HEK293 (cell line): ENCODE measurements at regions not wholly inside any gene's neighbourhood (a gene's known extent, or its start where the extent isn't known, plus 50 kb on each side); places are given as distances from the start of the nearest gene placed in this dataset.

Experiments
- TRIM28 ChIP-seq: IDR thresholded peaks from 2 replicates; pipeline ENCODE4 v1.6.1; 2011; ENCODE audit warnings: low read length, control low read depth, borderline replicate concordance
- TF ChIP-seq, protein P1 (sequence below): fragments of 450-650 bp; formaldehyde crosslinking; IDR thresholded peaks from 2 replicates; pipeline ENCODE4 v1.5.1; 2016; ENCODE audit warnings: missing biosample characterization, missing genetic modification characterization
- TF ChIP-seq, protein P2 (sequence below): fragments of 450-650 bp; formaldehyde crosslinking; optimal IDR thresholded peaks from 2 replicates; pipeline ENCODE3; 2016; ENCODE audit warnings: missing biosample characterization, mild to moderate bottlenecking, missing genetic modification characterization
- TF ChIP-seq, protein P3 (sequence below): fragments of 450-650 bp; formaldehyde crosslinking; IDR thresholded peaks from 2 replicates; pipeline ENCODE4 v1.5.1; 2016; ENCODE audit warnings: missing biosample characterization, missing genetic modification characterization
- TF ChIP-seq, protein P4 (sequence below): sonication (generic); formaldehyde crosslinking; IDR thresholded peaks from 2 replicates; pipeline ENCODE4 v1.8.1; 2022; ENCODE audit warnings: mild to moderate bottlenecking, moderate library complexity, missing genetic modification reagents
- TF ChIP-seq, protein P5 (sequence below): IDR thresholded peaks from 2 replicates; pipeline ENCODE4 v1.6.1; 2011; ENCODE audit warnings: mild to moderate bottlenecking, low read depth, low read length, borderline replicate concordance
- TF ChIP-seq, protein P6 (sequence below): fragments of 450-650 bp; formaldehyde crosslinking; IDR thresholded peaks from 2 replicates; pipeline ENCODE4 v1.5.1; 2016; ENCODE audit warnings: missing biosample characterization, missing genetic modification characterization

DNA sequence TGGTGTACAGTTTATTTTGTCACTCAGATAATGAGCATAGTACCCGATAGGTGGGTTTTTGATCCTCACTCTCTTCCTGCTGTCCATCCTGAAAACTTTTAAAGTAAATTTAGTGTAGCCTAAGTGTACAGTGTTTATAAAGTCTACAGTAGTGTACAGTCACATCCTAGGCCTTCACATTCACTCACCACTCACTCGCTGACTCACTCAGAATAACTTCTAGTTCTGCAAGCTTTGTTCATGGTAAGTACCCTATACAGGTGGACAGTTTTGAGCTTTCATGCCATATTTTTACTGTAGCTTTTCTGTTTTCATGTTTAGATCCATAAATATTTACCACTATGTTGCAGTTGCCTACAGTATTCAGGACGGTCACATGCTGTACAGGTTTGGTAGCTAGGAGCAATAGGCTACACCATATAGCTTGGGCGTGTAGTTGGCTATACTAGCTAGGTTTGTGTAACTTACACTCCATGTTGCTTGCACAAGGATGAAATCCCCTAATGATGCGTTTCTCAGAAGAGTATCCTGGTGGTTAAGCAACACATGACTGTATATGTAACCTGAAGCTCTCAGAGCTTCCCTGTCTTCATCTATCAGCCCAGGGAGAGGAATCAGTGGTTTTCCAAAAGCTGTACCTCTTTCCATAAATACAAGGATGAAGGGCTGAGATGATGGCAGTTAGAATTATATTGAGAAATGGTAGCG, 87.6 kb upstream of the SLC25A26 start:
- TF ChIP-seq, protein P1, sequence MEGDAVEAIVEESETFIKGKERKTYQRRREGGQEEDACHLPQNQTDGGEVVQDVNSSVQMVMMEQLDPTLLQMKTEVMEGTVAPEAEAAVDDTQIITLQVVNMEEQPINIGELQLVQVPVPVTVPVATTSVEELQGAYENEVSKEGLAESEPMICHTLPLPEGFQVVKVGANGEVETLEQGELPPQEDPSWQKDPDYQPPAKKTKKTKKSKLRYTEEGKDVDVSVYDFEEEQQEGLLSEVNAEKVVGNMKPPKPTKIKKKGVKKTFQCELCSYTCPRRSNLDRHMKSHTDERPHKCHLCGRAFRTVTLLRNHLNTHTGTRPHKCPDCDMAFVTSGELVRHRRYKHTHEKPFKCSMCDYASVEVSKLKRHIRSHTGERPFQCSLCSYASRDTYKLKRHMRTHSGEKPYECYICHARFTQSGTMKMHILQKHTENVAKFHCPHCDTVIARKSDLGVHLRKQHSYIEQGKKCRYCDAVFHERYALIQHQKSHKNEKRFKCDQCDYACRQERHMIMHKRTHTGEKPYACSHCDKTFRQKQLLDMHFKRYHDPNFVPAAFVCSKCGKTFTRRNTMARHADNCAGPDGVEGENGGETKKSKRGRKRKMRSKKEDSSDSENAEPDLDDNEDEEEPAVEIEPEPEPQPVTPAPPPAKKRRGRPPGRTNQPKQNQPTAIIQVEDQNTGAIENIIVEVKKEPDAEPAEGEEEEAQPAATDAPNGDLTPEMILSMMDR (tag by site-specific recombination), result no peak
- TF ChIP-seq, protein P2, sequence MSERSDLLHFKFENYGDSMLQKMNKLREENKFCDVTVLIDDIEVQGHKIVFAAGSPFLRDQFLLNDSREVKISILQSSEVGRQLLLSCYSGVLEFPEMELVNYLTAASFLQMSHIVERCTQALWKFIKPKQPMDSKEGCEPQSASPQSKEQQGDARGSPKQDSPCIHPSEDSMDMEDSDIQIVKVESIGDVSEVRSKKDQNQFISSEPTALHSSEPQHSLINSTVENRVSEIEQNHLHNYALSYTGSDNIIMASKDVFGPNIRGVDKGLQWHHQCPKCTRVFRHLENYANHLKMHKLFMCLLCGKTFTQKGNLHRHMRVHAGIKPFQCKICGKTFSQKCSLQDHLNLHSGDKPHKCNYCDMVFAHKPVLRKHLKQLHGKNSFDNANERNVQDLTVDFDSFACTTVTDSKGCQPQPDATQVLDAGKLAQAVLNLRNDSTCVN (tag by site-specific recombination), result no peak
- TF ChIP-seq, protein P3, sequence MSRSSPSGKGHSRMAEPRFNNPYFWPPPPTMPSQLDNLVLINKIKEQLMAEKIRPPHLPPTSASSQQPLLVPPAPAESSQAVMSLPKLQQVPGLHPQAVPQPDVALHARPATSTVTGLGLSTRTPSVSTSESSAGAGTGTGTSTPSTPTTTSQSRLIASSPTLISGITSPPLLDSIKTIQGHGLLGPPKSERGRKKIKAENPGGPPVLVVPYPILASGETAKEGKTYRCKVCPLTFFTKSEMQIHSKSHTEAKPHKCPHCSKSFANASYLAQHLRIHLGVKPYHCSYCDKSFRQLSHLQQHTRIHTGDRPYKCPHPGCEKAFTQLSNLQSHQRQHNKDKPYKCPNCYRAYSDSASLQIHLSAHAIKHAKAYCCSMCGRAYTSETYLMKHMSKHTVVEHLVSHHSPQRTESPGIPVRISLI (tag by site-specific recombination), result no peak
- TF ChIP-seq, protein P4, sequence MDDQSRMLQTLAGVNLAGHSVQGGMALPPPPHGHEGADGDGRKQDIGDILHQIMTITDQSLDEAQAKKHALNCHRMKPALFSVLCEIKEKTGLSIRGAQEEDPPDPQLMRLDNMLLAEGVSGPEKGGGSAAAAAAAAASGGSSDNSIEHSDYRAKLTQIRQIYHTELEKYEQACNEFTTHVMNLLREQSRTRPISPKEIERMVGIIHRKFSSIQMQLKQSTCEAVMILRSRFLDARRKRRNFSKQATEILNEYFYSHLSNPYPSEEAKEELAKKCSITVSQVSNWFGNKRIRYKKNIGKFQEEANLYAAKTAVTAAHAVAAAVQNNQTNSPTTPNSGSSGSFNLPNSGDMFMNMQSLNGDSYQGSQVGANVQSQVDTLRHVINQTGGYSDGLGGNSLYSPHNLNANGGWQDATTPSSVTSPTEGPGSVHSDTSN, result no peak
- TF ChIP-seq TRIM28, result no peak
- TF ChIP-seq, protein P5, sequence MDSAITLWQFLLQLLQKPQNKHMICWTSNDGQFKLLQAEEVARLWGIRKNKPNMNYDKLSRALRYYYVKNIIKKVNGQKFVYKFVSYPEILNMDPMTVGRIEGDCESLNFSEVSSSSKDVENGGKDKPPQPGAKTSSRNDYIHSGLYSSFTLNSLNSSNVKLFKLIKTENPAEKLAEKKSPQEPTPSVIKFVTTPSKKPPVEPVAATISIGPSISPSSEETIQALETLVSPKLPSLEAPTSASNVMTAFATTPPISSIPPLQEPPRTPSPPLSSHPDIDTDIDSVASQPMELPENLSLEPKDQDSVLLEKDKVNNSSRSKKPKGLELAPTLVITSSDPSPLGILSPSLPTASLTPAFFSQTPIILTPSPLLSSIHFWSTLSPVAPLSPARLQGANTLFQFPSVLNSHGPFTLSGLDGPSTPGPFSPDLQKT, result no peak
- TF ChIP-seq, protein P6, sequence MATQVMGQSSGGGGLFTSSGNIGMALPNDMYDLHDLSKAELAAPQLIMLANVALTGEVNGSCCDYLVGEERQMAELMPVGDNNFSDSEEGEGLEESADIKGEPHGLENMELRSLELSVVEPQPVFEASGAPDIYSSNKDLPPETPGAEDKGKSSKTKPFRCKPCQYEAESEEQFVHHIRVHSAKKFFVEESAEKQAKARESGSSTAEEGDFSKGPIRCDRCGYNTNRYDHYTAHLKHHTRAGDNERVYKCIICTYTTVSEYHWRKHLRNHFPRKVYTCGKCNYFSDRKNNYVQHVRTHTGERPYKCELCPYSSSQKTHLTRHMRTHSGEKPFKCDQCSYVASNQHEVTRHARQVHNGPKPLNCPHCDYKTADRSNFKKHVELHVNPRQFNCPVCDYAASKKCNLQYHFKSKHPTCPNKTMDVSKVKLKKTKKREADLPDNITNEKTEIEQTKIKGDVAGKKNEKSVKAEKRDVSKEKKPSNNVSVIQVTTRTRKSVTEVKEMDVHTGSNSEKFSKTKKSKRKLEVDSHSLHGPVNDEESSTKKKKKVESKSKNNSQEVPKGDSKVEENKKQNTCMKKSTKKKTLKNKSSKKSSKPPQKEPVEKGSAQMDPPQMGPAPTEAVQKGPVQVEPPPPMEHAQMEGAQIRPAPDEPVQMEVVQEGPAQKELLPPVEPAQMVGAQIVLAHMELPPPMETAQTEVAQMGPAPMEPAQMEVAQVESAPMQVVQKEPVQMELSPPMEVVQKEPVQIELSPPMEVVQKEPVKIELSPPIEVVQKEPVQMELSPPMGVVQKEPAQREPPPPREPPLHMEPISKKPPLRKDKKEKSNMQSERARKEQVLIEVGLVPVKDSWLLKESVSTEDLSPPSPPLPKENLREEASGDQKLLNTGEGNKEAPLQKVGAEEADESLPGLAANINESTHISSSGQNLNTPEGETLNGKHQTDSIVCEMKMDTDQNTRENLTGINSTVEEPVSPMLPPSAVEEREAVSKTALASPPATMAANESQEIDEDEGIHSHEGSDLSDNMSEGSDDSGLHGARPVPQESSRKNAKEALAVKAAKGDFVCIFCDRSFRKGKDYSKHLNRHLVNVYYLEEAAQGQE, result no peak
